ENCODE measurements at regions not wholly inside any gene's neighbourhood (a gene's known extent, or its start where the extent isn't known, plus 50 kb on each side); places are given as distances from the start of the nearest gene placed in this dataset.

- TF ChIP-seq POLR2AphosphoS5 (IDR thresholded peaks at IDR 0.05; ENCODE audit: borderline replicate concordance, low read depth, low read length) (no peak), EZH2 (IDR thresholded peaks at IDR 0.05) (no peak)
Observed at GRCh38 chr1:238469146-238469631, 578.5 kb upstream of the ZP4 start.

Data from SK-N-MC (cell line).